ENCODE measurements at regions not wholly inside any gene's neighbourhood (a gene's known extent, or its start where the extent isn't known, plus 50 kb on each side); places are given as distances from the start of the nearest gene placed in this dataset.

DNA sequence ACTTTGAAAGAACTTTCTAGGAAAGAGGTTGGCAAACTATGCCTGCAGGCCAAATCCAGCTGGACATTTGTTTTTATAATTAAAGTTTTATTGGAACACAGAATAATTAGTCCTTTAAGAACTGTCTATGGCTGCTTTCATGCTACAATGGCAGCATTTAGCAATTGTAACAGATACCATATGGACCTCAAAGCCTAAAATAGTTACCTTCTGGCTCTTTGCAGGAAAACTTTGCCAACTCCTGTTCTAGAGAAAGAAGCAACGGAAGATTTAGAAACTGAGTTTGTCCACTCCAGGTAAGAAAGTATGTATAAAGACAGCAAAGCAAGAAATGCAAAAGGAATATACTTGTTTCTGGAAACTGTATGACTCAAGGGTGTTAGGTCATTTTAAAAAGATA, 281.7 kb upstream of the TRPM3 start:
- TF ChIP-seq POLR2A (IDR thresholded peaks at IDR 0.05) (no peak), POLR2AphosphoS5 (IDR thresholded peaks at IDR 0.05) (no peak)
